GM19324 (cell line): ENCODE measurements at regions not wholly inside any gene's neighbourhood (a gene's known extent, or its start where the extent isn't known, plus 50 kb on each side); places are given as distances from the start of the nearest gene placed in this dataset.
"Not testable (repeated sequence)": the region's sequence is repeated elsewhere in the genome, so short reads cannot be mapped to it uniquely, and the experiment has no call there.

Experiments used
- ATAC-seq: cut with Tn5 transposase; IDR thresholded peaks from one replicate; pipeline ENCODE4 v1.9.1; 2021; ENCODE audit warnings: mild to moderate bottlenecking, moderate library complexity; ENCODE audit not compliant: unreplicated experiment, low FRiP score

DNA sequence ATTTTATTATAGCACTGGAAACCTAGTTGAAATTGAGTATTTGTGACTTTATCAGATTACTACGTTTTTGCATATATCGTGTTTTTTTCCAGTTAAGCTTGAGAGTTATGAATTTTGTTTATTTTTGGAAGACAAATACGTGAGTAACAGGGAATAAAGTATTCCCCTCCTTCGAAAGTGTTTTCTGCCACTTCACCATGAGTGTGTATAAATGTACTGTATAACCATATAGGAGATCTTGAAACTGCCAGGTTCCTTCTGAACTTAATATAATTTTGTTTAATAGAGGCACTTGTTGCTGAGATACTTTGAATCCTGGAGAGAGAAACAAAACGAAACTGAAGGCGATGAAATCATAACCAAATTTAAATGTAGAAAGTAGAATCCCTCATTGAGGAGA lies 1004.4 kb upstream of the ZEB2 start:
- no peak for ATAC-seq

DNA sequence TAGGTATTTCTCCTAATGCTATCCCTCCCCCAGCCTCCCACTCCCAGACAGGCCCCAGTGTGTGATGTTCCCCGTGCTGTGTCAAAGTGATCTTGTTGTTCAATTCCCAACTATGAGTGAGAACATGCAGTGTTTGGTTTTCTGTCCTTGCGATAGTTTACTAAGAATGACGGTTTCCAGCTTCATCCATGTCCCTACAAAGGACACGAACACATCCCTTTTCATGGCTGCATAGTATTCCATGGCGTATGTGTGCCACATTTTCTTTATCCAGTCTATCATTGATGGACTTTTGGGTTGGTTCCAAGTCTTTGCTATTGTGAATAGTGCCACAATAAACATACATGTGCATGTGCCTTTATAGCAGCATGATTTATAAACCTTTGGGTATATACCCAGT lies 999.3 kb upstream of the ZEB2 start:
- not testable (repeated sequence) for ATAC-seq

DNA sequence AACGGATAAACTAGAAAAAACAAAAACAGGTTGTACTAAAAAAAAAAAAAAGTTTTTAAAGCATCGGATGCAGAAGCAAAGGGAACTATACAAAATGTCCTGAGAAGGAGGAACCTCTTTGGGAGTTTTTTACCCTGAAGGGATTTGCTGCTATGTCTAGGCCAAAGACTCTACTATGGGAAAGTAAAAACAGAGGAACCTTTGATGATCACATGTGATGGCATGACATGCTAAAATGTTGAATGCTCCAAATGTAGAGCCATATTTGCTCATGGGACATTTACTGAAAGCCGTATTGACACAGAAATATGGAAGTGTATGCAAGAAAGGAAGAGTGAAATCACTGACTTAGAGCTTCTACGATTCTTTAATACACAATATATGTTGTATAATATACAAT lies 992.0 kb upstream of the ZEB2 start:
- ATAC-seq = no peak

DNA sequence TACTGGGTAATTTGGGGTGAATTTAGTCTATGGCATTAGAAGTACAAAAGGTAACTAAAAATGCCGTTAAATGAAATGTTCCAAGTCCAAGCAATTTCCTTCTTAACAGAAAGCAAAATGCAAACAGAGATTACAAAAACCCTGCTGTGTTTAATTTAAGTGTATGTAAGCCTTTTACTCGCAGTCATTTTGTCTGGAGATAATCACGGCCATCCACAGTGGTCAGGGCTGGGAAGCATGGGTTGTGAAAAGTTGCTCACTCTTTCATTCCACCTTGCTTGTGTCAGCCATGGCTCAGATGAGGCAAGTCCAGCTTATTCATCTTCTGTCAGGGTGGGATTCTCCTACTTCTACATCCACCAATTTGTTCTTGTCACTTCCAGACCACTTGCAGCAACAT lies 983.6 kb upstream of the ZEB2 start:
- ATAC-seq = no peak

DNA sequence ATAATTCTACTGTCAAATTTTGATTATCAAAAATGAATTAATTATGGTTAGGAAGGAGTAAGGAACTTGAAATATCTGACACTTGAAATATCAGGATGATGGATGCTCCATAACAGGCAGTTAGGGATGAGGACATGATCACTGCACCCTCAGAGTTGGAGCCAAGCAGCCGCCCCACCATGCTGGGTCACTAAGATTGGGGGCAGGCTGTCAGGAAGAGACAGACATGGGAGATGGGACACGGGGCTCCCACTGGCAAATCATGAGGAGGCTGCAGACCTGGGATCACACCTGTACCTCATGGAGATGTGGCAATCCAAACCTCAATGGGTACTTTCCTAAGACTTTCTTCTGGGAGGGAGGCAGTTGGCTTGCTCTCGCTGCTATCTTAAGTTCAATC lies 982.0 kb upstream of the ZEB2 start:
- ATAC-seq = no peak

DNA sequence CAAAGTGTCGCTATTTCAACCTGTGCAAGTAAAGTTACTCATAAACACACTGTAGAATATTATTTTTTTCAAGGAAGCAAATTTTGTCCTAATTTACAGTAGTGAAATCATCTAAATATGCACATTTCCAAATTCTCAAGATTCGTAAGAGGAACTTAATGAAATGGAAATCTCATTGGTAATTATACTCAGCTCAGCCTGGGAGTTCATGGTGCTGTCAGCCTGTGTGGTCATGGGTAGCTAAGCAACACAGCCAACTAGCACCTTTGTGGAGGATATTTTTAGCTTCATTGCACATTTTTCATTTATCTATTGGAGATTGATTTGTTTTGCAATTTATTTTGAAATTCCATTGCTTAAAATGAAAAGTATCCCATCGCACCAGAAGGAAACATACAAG lies 975.7 kb upstream of the ZEB2 start:
- ATAC-seq = no peak

DNA sequence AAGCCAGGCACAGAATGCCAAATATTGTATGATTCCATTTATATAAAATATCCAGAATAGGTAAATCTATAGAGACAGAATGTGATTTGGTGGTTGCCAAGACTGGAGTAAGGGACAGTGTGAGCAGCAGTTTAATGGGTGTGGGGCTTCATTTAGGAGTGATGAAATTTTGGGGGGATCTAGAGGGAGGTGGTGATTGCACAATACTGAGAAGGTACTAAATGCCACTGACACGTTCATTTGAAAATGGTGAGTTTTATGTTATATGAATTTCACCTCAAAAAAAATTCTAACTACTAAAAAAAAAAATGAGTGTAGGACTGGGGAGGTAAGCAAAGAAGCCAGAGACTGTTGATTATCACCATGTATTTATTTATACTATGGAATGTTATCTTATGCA lies 974.5 kb upstream of the ZEB2 start:
- ATAC-seq = no peak

DNA sequence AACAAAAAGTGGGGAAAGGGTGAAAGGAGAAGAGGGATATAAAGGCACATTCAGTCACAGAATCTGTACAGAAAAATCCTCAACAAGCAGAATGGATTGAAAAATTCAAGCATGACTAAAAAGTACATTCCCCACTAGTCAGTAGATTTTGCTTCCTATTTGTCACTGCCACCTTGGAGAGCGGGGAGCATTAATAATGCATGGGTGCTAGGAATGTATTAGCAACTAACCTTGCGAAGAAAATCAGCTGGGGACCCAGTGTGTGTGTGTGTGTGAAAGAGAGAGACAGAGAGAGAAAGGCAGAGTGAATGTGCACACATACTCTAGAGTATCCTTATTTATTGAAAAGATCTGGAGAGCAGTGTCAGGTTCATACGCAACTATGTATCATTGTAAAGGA lies 968.7 kb upstream of the ZEB2 start:
- no peak for ATAC-seq

DNA sequence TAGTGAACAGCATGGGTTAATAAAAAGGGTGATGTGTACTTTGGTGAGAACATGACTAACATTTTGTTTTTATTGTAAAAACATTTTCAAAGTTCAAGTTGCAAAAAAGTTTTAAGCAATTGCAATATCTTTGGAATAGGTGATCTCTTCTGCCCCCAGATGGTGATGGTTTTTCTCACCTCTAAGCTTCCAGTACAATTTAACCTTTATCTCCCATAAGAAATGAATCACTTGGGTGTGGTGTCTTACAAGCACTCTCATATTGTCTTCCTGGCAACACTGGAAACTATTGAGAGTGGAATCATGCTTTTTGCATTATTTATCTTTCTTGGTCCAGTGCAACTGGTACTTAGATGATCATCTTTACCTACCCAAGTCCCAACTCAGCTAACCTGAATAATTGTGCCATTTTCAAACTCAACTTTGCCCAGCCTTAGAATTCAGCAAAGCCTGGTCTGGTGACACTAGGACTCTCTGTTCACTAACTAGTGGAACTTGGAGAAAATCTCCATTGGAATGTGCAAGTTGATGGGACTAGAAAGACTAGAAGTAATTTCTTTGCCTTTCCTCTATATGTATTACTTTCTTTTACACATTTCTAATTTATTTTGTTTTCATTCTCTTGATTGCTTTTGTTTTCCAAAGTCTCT lies 964.7 kb upstream of the ZEB2 start:
- no peak for ATAC-seq

DNA sequence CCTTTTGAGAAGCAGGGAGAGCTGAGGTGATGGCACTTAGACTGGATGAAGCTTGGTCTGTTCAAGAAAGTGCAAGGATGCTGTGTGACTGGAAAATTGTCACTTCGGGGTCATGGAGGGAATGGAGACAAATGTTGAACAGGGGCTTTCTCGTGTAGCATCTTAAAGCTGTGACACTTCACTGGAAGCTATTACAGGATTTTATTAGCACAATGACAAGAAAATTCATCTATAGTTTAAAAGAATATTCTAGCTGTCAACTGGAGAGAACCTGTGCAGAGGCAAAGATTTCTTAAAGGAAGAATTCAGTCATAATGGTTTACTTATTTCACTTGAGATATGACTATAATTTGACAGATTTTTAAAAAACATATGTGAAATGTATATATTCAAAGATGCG lies 963.9 kb upstream of the ZEB2 start:
- ATAC-seq = no peak

DNA sequence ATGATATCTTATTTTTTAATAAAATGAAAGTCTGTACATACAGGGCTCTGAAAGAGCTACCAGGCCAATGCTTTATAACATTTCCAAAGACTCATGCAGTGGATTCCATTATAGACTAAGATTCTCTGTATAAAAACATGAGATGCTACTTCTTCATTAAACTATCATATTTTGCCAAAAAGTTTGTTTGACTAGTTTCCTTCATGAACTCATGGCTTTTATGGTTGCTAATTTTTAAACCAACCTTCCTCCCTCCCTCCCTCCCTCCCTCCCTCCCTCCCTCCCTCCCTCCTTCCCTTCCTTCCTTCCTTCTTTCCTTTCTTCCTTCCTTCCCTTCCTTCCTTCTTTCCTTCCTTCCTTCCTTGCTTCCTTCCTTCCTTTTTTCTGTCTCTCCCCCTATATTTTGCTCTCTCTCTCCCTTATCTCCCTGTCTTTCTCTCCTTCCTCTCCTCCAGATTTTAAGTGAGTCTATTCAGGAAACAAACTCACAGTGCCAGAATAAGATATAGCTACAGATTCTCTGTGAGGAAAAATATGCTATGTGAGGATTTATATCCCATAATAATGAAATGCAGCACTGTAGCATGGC lies 961.5 kb upstream of the ZEB2 start:
- no peak for ATAC-seq

DNA sequence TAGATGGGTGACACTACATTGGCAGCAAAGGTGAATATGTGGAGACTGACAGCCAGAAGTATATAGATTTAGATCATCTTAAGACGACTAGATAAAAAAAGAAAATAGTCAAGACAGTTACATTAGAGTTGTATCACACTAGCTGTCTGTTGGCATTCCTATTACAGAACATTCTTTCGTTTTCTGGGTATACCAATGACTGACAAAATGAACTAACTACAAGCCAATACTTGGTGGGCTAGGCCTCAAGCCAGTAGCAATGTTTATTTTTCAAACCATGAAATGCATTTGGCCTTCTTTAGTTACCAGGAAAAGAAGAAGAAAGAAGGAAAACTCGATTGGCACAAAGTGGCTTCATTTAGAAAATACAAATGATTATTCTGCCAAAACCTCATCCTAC lies 944.9 kb upstream of the ZEB2 start:
- ATAC-seq = no peak

DNA sequence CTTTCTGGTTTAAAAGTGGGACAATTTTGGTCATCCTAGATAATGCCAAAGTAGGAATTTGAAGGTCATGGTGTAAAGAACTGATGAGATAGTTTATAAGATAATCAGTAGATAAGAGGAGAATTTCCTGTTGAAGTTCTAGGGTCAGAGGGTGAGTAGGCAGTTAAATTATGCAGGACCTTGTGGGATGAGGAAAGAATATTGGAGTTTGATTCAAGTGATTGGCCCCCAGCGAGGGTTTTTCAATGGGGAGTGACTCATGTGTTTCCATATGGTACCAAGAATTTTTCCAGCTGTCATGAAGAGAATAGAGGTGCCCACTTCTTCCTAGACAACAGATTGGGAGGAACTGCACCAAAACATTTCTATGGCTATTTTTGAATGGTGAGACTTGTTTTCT lies 940.2 kb upstream of the ZEB2 start:
- no peak for ATAC-seq

DNA sequence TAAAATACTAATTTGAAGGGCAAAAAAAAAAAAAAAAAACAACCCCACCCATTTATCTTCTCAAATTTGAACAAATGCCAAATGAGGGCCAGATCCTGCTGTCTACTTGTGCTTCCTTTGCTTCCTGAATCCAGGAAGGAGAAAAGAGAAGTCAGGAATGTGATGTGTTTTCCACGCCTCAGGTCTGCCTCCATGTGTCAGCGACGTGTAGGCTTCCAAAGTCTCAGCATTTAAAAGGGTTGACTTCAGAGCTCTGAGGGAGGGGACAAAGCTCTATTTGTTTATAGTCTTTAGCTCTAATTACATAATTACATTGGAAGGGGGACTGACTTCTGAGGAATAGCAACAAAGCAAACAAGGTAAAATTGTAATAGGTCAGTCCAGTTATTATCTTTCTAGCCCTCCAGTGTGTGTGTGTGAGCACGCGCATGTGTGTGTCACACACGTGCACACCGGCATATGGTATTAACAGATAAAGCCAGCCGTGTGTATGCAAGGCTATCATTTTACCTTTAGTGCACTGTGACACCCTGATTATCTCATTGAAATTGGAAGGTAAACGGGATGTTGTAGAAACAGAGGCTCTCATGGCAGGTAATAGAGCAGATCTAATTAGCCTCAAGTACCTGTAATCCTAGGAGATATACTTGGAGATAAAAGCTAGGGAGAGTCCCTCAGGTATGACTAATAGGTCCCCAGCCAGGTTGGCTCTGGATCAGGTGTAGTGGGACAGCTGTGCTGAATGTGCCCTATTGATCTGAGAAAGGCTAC lies 911.4 kb upstream of the ZEB2 start:
- no peak for ATAC-seq

DNA sequence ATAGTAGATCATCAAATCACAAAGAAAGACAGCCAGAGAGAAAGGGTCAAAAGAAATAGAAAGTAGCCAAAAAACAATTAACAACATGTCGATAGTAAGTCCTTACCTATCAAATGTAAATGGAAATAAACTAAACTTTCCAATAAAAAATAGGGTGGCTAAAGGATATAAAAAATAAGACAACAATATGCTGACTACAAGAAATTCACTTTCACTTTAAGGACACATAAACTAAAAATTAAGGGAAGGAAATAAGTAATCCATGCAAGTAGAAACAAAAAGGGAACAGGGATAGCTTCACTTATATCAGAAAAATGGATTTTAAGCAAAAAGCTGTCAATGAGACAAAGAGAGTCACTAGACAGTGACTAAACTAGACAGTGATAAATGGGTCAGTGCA lies 903.9 kb upstream of the ZEB2 start:
- ATAC-seq = no peak

DNA sequence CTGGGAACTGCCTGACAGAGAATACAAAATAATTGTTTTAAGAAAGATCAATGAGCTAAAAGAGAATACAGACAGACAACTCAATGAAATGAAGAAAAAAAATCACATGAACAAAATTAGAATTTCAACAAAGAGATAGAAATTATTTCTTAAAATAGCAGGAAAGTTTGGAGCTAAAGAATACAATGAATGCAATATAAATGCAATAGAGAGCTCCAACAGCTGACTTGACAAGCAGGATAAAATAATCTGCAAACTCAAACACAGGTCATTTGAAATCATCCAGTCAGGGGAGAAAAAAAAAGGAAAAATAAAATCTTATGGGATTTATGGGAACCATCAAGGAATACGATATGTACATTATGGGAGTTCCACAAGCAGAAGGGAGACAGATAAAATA lies 902.7 kb upstream of the ZEB2 start:
- no peak for ATAC-seq

DNA sequence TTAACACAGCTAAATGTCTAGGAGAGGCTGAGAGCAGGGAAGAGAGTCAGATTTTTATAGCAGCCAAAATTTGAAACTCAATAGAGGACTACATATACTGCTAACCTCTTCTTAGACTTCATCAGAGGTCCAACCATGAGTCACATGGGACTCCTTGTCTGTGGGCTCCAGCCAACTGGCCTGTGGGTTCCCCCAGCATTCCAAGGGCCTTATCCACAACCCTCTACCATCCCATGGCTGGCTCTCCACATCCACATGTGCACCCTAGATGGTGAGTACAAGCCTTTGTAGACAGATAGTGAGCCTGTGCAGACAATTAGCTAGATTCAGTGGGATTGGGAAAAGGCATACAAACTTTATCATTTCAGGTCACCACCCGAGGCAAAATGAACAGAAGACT lies 901.9 kb upstream of the ZEB2 start:
- ATAC-seq = no peak

DNA sequence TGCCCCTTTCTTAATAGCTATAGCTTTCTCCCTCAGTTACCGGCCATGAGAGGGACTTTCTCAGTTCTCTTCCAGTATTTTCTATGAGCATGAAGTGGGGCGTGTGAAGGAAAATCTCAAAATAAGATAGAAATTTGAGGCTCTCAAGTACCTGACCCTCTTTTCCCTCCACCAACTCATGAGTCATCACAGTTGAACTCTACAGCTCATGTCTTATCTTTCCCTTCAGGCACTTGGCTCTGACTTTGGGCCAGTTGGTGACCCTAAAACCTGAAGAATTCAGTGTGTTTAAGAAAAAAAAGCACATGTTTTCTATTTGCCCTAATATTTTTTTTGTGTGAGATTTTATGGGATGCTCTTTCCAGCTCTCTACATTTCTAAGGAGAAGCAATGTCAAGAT lies 896.7 kb upstream of the ZEB2 start:
- no peak for ATAC-seq

DNA sequence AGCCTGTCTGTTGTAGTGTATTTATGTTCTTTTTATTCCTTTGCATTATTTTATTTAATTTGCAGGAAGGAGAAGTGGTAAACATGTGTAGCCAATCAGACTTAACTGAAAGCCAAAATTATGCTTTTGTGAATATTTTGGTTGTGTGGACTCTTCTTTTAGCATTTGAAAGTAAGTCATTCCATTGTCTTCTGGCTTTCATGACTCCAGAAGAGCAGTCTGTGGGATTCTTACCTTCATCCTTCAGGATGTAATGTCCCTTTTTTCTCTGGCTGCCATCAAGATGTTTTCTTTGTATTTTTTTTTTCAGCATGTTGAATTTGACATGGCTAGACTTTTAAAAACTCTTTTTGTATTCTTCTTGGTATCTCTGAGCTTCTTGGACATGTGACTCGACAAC lies 895.2 kb upstream of the ZEB2 start:
- ATAC-seq = no peak

DNA sequence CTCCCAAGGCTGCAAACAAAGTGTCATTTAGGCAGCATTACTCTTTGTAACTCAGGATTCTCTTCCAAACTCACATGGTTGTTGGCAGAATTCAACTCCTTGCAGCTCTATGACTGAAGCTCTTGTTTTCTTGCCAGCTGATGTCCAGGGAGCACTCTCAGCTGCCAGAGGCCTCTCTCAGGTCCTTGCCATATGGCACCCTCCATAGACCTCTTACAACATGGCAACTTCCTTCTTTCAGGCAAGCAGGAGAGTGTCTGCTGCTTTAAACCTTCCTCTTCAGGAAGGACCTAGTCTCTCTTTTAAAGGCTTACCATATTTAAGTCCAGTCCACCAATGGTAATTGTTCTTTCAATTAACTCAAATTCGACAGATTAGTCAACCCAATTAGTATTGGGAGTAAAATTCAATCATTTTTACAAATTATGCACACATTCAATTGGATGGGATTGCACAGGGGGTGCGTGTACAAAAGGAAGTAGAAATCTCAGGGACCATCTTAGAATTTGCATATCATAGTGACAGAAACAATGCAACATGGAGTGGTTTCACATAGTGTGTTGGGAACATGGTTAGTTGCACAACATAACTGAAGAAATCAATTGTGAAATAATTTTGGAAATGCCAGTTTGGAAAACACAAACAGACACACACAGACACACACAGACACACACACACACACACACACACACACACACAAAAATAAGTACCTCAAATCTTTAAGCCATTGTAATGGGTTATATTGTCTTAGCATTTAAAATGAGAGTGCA lies 893.5 kb upstream of the ZEB2 start:
- no peak for ATAC-seq

DNA sequence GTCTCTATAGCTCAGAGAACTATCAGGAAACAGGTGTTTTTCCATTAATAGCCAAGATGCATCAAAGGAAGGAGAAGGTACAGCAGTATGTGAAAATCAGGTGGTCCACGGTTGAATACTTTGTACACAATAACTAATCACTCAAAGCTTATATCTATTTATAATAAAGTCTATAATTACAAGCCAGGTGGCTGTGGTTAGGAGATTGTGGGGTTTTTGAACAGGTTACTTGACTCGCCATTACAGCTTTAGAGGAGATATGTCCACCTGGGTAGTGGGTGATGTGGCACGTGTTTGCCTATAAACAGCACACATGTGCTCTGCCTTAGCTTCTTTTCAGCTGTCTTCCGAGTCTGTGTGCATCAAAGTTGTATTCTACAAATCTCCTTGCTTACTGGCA lies 892.2 kb upstream of the ZEB2 start:
- peak; percentile 20 for ATAC-seq
